PC-3 (cell line): ENCODE measurements at regions not wholly inside any gene's neighbourhood (a gene's known extent, or its start where the extent isn't known, plus 50 kb on each side); places are given as distances from the start of the nearest gene placed in this dataset.

ENCODE experiments used
- CTCF ChIP-seq: fragments of 300-600 bp; sonication (generic); conservative IDR thresholded peaks from 2 replicates; pipeline ENCODE4 v1.5.1; 2017; ENCODE audit warnings: antibody characterized with exemption, low read depth, mild to moderate bottlenecking, low read length
- EZH2 ChIP-seq: fragments of 300-600 bp; sonication (generic); IDR thresholded peaks from one replicate; pipeline ENCODE4 v1.6.1; 2017; ENCODE audit warnings: antibody characterized with exemption, mild to moderate bottlenecking, low read length; ENCODE audit not compliant: unreplicated experiment
- EZH2phosphoT487 ChIP-seq: fragments of 300-600 bp; sonication (generic); IDR thresholded peaks from 2 replicates; pipeline ENCODE4 v1.6.1; 2018; ENCODE audit warnings: mild to moderate bottlenecking, antibody characterized with exemption, low read length, borderline replicate concordance

GRCh38 chr5:104418056-104418455, 855.5 kb upstream of the NUDT12 start:
- TF ChIP-seq CTCF (no peak), EZH2 (no peak), EZH2phosphoT487 (no peak)
